DOHH2 (cell line): ENCODE measurements at regions not wholly inside any gene's neighbourhood (a gene's known extent, or its start where the extent isn't known, plus 50 kb on each side); places are given as distances from the start of the nearest gene placed in this dataset.

Source experiments
- CTCF ChIP-seq: fragments of 200-600 bp; sonication (generic); IDR thresholded peaks from one replicate; pipeline ENCODE4 v1.5.1; 2014; ENCODE audit warnings: antibody characterized with exemption, mild to moderate bottlenecking, low read depth, low read length; ENCODE audit not compliant: poor library complexity, severe bottlenecking
- EZH2phosphoT487 ChIP-seq: fragments of 200-600 bp; sonication (generic); IDR thresholded peaks from 2 replicates; pipeline ENCODE4 v1.6.1; 2017; ENCODE audit warnings: borderline replicate concordance, mild to moderate bottlenecking, antibody characterized with exemption, low read length, moderate library complexity, mixed read lengths

GRCh38 chr6:130647246-130647645 is 180.0 kb upstream of the SMLR1 start:
- TF ChIP-seq CTCF (no peak), EZH2phosphoT487 (no peak)
